BE2C (cell line): ENCODE measurements at regions not wholly inside any gene's neighbourhood (a gene's known extent, or its start where the extent isn't known, plus 50 kb on each side); places are given as distances from the start of the nearest gene placed in this dataset.

Experiments used
- DNase-seq: peaks from one replicate; pipeline ENCODE4 v3.0.0-alpha.2; 2020
- H3K27me3 ChIP-seq: fragments of 250-450 bp; sonication (Bioruptor Pico); 2 replicates; pipeline ENCODE4 v1.5.1; 2020; ENCODE audit warnings: mild to moderate bottlenecking
- H3K36me3 ChIP-seq: fragments of 250-450 bp; sonication (Bioruptor Pico); 2 replicates; pipeline ENCODE4 v1.5.1; 2020; ENCODE audit warnings: mild to moderate bottlenecking
- H3K4me1 ChIP-seq: fragments of 250-450 bp; sonication (Bioruptor Pico); 2 replicates; pipeline ENCODE4 v1.5.1; 2020
- H3K4me3 ChIP-seq: 2 replicates; pipeline ENCODE4 v1.5.1; 2011; ENCODE audit warnings: low read depth, low read length
- H3K9me3 ChIP-seq: fragments of 250-450 bp; sonication (Bioruptor Pico); 2 replicates; pipeline ENCODE4 v1.5.1; 2020
- CTCF ChIP-seq: IDR thresholded peaks from 2 replicates; pipeline ENCODE4 v1.5.1; 2012; ENCODE audit warnings: mild to moderate bottlenecking, low read depth, low read length

GRCh38 chr6:165725201-165725600 lies 62.2 kb upstream of the PDE10A start:
- Histone ChIP-seq H3K27me3 (no peaks in the 10 kb centered on the region), H3K36me3 (no peaks in the 10 kb centered on the region), H3K9me3 (no peaks in the 10 kb centered on the region), H3K4me1 (no peaks in the 10 kb centered on the region), H3K4me3 (no peak overlapping the region)
- no peak; the same call in 1 of the 2 replicates for TF ChIP-seq CTCF
- no peak for DNase-seq

- Histone ChIP-seq H3K36me3 (no peaks in the 10 kb centered on the region), H3K4me1 (no peaks in the 10 kb centered on the region), H3K4me3 (no peak overlapping the region), H3K9me3 (no peaks in the 10 kb centered on the region), H3K27me3 (0 out of 2 replicates have a peak, but pooled peaks cover 3% of the 10 kb centered on the region)
- no peak for TF ChIP-seq CTCF
- DNase-seq: no peak
These were observed 60.3 kb upstream of the PDE10A start for GRCh38 chr6:165723326-165723725.

- Histone ChIP-seq H3K27me3 (0 out of 2 replicates have a peak, but pooled peaks cover 3% of the 10 kb centered on the region), H3K4me3 (no peak overlapping the region), H3K9me3 (no peaks in the 10 kb centered on the region), H3K36me3 (no peaks in the 10 kb centered on the region), H3K4me1 (no peaks in the 10 kb centered on the region)
- DNase-seq: no peak
- no peak for TF ChIP-seq CTCF
These were observed 59.0 kb upstream of the PDE10A start for GRCh38 chr6:165722022-165722421.

GRCh38 chr6:165721356-165721755 lies 58.3 kb upstream of the PDE10A start:
- Histone ChIP-seq H3K9me3 (no peaks in the 10 kb centered on the region), H3K4me3 (no peak overlapping the region), H3K4me1 (no peaks in the 10 kb centered on the region), H3K36me3 (no peaks in the 10 kb centered on the region), H3K27me3 (0 out of 2 replicates have a peak, but pooled peaks cover 3% of the 10 kb centered on the region)
- DNase-seq: no peak
- TF ChIP-seq CTCF: no peak

GRCh38 chr6:165718491-165718891 lies 55.5 kb upstream of the PDE10A start:
- no peaks in the 10 kb centered on the region for H3K36me3 ChIP-seq
- no peaks in the 10 kb centered on the region for H3K9me3 ChIP-seq
- TF ChIP-seq CTCF: no peak
- no peak for DNase-seq
- H3K4me3 ChIP-seq: no peak overlapping the region
- 0 out of 2 replicates have a peak, but pooled peaks cover 3% of the 10 kb centered on the region for H3K27me3 ChIP-seq
- H3K4me1 ChIP-seq: no peaks in the 10 kb centered on the region

- DNase-seq: no peak
- 0 out of 2 replicates have a peak, but pooled peaks cover 3% of the 10 kb centered on the region for H3K27me3 ChIP-seq
These were observed 54.9 kb upstream of the PDE10A start for GRCh38 chr6:165717732-165718465.

More at GRCh38 chr6:165717732-165718465, 54.9 kb upstream of the PDE10A start:
- no peak for TF ChIP-seq CTCF
- H3K36me3 ChIP-seq: no peaks in the 10 kb centered on the region
- no peaks in the 10 kb centered on the region for H3K4me1 ChIP-seq
- no peaks in the 10 kb centered on the region for H3K9me3 ChIP-seq
- H3K4me3 ChIP-seq: no peak overlapping the region
